OCI-LY1 (cell line): ENCODE measurements at regions not wholly inside any gene's neighbourhood (a gene's known extent, or its start where the extent isn't known, plus 50 kb on each side); places are given as distances from the start of the nearest gene placed in this dataset.

Experiments used
- H2AFZ ChIP-seq: fragments of 200-600 bp; sonication (generic), shearing (Covaris generic); 2 replicates; pipeline ENCODE4 v1.6.0; 2014; ENCODE audit warnings: antibody characterized with exemption, mild to moderate bottlenecking, low read length
- H3F3A ChIP-seq: fragments of 200-600 bp; sonication (generic), shearing (Covaris generic); 2 replicates; pipeline ENCODE4 v1.6.0; 2014; ENCODE audit warnings: mild to moderate bottlenecking, antibody characterized with exemption, low read length, moderate library complexity; ENCODE audit not compliant: insufficient read depth
- H3K27ac ChIP-seq: fragments of 200-600 bp; sonication (generic); 2 replicates; pipeline ENCODE4 v1.5.1; 2014; ENCODE audit warnings: low read length, mixed run types, mild to moderate bottlenecking, low read depth; ENCODE audit not compliant: poor library complexity, severe bottlenecking
- H3K27me3 ChIP-seq: fragments of 200-600 bp; sonication (generic); 2 replicates; pipeline ENCODE4 v1.6.0; 2014; ENCODE audit warnings: antibody characterized with exemption, mild to moderate bottlenecking, low read length, moderate library complexity; ENCODE audit not compliant: insufficient read depth
- H3K36me3 ChIP-seq: fragments of 200-600 bp; sonication (generic); 2 replicates; pipeline ENCODE4 v1.6.1; 2014; ENCODE audit warnings: mild to moderate bottlenecking, antibody characterized with exemption, low read length, moderate library complexity, mixed read lengths; ENCODE audit not compliant: insufficient read depth
- H3K4me1 ChIP-seq: fragments of 200-600 bp; sonication (generic); 2 replicates; pipeline ENCODE4 v1.5.1; 2014; ENCODE audit warnings: mild to moderate bottlenecking, low read length, moderate library complexity; ENCODE audit not compliant: insufficient read depth, severe bottlenecking
- H3K4me2 ChIP-seq: fragments of 200-600 bp; sonication (generic), shearing (Covaris generic); 2 replicates; pipeline ENCODE4 v1.6.1; 2014; ENCODE audit warnings: low read length
- H3K4me3 ChIP-seq: fragments of 200-600 bp; sonication (generic); 2 replicates; pipeline ENCODE4 v1.5.1; 2014; ENCODE audit warnings: low read length, low read depth, mild to moderate bottlenecking, mixed read lengths; ENCODE audit not compliant: poor library complexity, severe bottlenecking
- H3K79me2 ChIP-seq: fragments of 200-600 bp; shearing (Covaris generic); 2 replicates; pipeline ENCODE4 v1.6.1; 2016; ENCODE audit warnings: mixed run types, low read length, mixed read lengths; ENCODE audit not compliant: insufficient read depth
- H3K9ac ChIP-seq: fragments of 200-600 bp; sonication (generic), shearing (Covaris generic); 2 replicates; pipeline ENCODE4 v1.6.1; 2014; ENCODE audit warnings: mild to moderate bottlenecking, low read length, mixed read lengths
- H3K9me2 ChIP-seq: fragments of 200-600 bp; sonication (generic), shearing (Covaris generic); 2 replicates; pipeline ENCODE4 v1.6.1; 2014; ENCODE audit warnings: low read depth, mild to moderate bottlenecking, low read length, mixed read lengths
- H3K9me3 ChIP-seq: fragments of 200-600 bp; shearing (Covaris generic); 2 replicates; pipeline ENCODE4 v1.6.1; 2014; ENCODE audit warnings: low read length, mixed read lengths
- H4K20me1 ChIP-seq: fragments of 200-600 bp; sonication (generic), shearing (Covaris generic); 2 replicates; pipeline ENCODE4 v1.6.0; 2016; ENCODE audit warnings: mild to moderate bottlenecking, low read length; ENCODE audit not compliant: insufficient read depth
- EZH2 ChIP-seq: fragments of 200-600 bp; sonication (generic), shearing (Covaris generic); IDR thresholded peaks from 2 replicates; pipeline ENCODE4 v1.8.0; 2017; ENCODE audit warnings: borderline replicate concordance, mixed run types, mild to moderate bottlenecking, antibody characterized with exemption, low read length, moderate library complexity, mixed read lengths
- TF ChIP-seq, protein P1 (sequence below): fragments of 200-600 bp; sonication (generic), shearing (Covaris generic); IDR thresholded peaks from 2 replicates; pipeline ENCODE4 v1.5.1; 2017; ENCODE audit warnings: mild to moderate bottlenecking, antibody characterized with exemption, low read length, moderate library complexity, mixed read lengths

DNA sequence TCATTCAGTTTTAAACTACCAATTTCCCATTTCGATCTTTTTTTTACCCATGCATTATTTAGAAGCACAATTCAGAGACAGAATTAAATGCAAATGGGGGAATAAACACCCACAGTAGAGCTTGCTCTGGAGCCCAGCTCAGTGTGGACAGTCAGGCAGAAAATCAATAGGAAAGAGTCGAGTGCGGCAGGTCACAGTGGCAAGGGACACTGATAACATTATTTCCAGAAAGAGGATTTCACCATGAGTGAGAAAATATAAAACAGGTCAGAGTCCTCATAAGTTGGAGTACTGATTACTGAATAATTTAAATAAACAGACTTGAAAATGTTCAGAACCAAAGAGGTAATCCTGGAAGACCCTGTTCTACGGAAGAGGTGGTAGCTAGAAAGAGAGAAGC, 532.5 kb downstream of the CCSER2 start:
- Histone ChIP-seq H3F3A (no peaks in the 10 kb centered on the region), H3K36me3 (no peaks in the 10 kb centered on the region)

DNA sequence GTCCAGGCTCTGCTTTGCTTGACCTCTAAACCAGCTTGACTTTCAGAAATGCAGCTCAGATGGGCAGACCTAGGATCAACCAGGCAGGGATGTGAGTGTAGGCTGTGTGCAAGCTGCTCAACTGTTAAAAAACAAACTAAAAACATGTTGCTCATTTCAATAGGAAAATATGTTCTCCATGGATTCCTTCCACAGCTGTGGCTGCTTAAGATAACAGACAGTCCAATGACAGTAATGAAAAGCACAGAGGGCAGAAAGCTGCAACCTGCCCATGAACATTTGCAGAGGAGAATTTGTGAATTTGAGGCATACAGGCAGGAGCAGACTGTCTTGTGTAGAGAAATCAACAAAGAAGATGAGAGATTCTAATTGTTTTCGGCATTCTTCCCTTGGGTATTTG, 534.2 kb downstream of the CCSER2 start:
- Histone ChIP-seq H3K9me2 (no peaks in the 10 kb centered on the region), H3K4me3 (no peak overlapping the region), H3K36me3 (no peaks in the 10 kb centered on the region), H3K27ac (no peak overlapping the region), H3K9me3 (no peaks in the 10 kb centered on the region), H4K20me1 (no peaks in the 10 kb centered on the region), H3K27me3 (no peaks in the 10 kb centered on the region), H2AFZ (no peak overlapping the region), H3F3A (no peaks in the 10 kb centered on the region), H3K4me2 (no peak overlapping the region), H3K9ac (no peak overlapping the region), H3K4me1 (no peaks in the 10 kb centered on the region), H3K79me2 (no peaks in the 10 kb centered on the region)
- TF ChIP-seq, protein P1, sequence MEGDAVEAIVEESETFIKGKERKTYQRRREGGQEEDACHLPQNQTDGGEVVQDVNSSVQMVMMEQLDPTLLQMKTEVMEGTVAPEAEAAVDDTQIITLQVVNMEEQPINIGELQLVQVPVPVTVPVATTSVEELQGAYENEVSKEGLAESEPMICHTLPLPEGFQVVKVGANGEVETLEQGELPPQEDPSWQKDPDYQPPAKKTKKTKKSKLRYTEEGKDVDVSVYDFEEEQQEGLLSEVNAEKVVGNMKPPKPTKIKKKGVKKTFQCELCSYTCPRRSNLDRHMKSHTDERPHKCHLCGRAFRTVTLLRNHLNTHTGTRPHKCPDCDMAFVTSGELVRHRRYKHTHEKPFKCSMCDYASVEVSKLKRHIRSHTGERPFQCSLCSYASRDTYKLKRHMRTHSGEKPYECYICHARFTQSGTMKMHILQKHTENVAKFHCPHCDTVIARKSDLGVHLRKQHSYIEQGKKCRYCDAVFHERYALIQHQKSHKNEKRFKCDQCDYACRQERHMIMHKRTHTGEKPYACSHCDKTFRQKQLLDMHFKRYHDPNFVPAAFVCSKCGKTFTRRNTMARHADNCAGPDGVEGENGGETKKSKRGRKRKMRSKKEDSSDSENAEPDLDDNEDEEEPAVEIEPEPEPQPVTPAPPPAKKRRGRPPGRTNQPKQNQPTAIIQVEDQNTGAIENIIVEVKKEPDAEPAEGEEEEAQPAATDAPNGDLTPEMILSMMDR = no peak
- TF ChIP-seq EZH2 = no peak

More for the DNA sequence above, 532.5 kb downstream of the CCSER2 start:
- H3K4me1 ChIP-seq = no peaks in the 10 kb centered on the region
- no peaks in the 10 kb centered on the region for H4K20me1 ChIP-seq
- H3K27ac ChIP-seq = no peak overlapping the region
- H3K27me3 ChIP-seq = no peaks in the 10 kb centered on the region
- H3K79me2 ChIP-seq = no peaks in the 10 kb centered on the region
- no peaks in the 10 kb centered on the region for H3K9me2 ChIP-seq
- no peak overlapping the region for H3K4me2 ChIP-seq
- no peak overlapping the region for H3K9ac ChIP-seq
- H2AFZ ChIP-seq = no peak overlapping the region
- no peaks in the 10 kb centered on the region for H3K9me3 ChIP-seq
- H3K4me3 ChIP-seq = no peak overlapping the region
- TF ChIP-seq, protein P1 = no peak
- no peak for TF ChIP-seq EZH2

DNA sequence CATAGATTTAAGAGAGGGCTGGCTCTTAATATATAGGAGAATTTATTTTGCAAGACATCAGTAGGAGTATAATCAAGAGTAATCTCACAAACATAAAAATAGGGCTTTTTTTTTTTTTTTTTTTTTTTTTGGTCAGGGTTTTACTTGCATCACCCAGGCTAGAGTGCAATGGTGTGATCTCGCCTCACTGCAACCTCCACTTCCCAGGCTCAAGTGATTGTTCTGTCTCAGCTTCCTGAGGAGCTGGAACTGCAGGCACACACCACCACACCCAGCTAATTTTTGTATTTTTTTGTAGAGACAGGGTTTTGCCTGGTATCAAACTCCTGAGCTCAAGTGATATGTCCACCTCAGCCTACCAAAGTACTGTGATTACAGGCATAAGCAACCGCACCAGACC, 535.3 kb downstream of the CCSER2 start:
- no peak overlapping the region for H3K27ac ChIP-seq
- no peaks in the 10 kb centered on the region for H3K79me2 ChIP-seq
- no peaks in the 10 kb centered on the region for H3K9me2 ChIP-seq
- no peak overlapping the region for H3K4me3 ChIP-seq
- H2AFZ ChIP-seq = no peak overlapping the region
- TF ChIP-seq EZH2 = no peak
- TF ChIP-seq, protein P1 = no peak
- no peaks in the 10 kb centered on the region for H3K4me1 ChIP-seq
- H3K27me3 ChIP-seq = no peaks in the 10 kb centered on the region
- no peak overlapping the region for H3K9ac ChIP-seq
- H3K4me2 ChIP-seq = no peak overlapping the region
- H3K36me3 ChIP-seq = no peaks in the 10 kb centered on the region
- no peaks in the 10 kb centered on the region for H3F3A ChIP-seq
- no peaks in the 10 kb centered on the region for H3K9me3 ChIP-seq
- H4K20me1 ChIP-seq = no peaks in the 10 kb centered on the region
